Peyer's patch (tissue), 4 donors: ENCODE measurements at regions not wholly inside any gene's neighbourhood (a gene's known extent, or its start where the extent isn't known, plus 50 kb on each side); places are given as distances from the start of the nearest gene placed in this dataset.
"Not testable (repeated sequence)": the region's sequence is repeated elsewhere in the genome, so short reads cannot be mapped to it uniquely, and the experiment has no call there.

Experiments
- DNase-seq, 3 donors: peaks; one replicate each; pipeline ENCODE4 v3.0.0-alpha.2; 2017 to 2019
- H3K27ac ChIP-seq, 4 donors: fragments of 200-600 bp; sonication (generic); one replicate each; pipeline ENCODE4 v1.5.1; 2016 to 2019
- H3K27me3 ChIP-seq, 2 donors: fragments of 200-600 bp; sonication (generic); one replicate each; pipeline ENCODE4 v1.5.1; 2019
- H3K36me3 ChIP-seq, 3 donors: fragments of 200-600 bp; sonication (generic); one replicate each; pipeline ENCODE4 v1.5.1; 2016 to 2019
- H3K4me1 ChIP-seq, 4 donors: fragments of 200-600 bp; sonication (generic); one replicate each; pipeline ENCODE4 v1.5.1; 2016 to 2019
- H3K4me3 ChIP-seq, 4 donors: fragments of 200-600 bp; sonication (generic); 1 replicate in 3 of 4; 2 replicates in 1 of 4; pipeline ENCODE4 v1.5.1; 2016 to 2019; ENCODE audit warnings: mild to moderate bottlenecking in 1 of 4
- H3K9me3 ChIP-seq, 4 donors: fragments of 200-600 bp; sonication (generic); one replicate each; pipeline ENCODE4 v1.5.1; 2016 to 2019; ENCODE audit warnings: mild to moderate bottlenecking in 1 of 4
- CTCF ChIP-seq, 6 experiments: fragments of 450-650 bp in 4 of 6; fragments of 200-600 bp in 2 of 6; sonication (generic) in 1 of 6; IDR thresholded peaks; one replicate each; pipeline ENCODE4 v1.5.1; 2017 to 2019; ENCODE audit warnings: antibody characterized with exemption in 6 of 6, mild to moderate bottlenecking in 3 of 6, moderate library complexity in 1 of 6
- POLR2A ChIP-seq, 2 donors: fragments of 450-650 bp; IDR thresholded peaks; one replicate each; pipeline ENCODE4 v1.5.1; 2017; ENCODE audit warnings: antibody characterized with exemption in 2 of 2, mild to moderate bottlenecking in 2 of 2, moderate library complexity in 2 of 2

GRCh38 chr12:87428701-87429277, 600.4 kb downstream of the C12orf50 start:
- Histone ChIP-seq H3K4me1 (no peaks in the 10 kb centered on the region), H3K4me3 (no peak overlapping the region), H3K27ac (no peak overlapping the region), H3K27me3 (no peaks in the 10 kb centered on the region), H3K36me3 (no peaks in the 10 kb centered on the region), H3K9me3 (peaks cover 0 to 6% (median 0%) of the 10 kb centered on the region in 4 donors)
- no peak for DNase-seq
- TF ChIP-seq CTCF (IDR thresholded peaks at IDR 0.05) (no peak), POLR2A (IDR thresholded peaks at IDR 0.05) (no peak)

- DNase-seq, result no peak
- no peaks in the 10 kb centered on the region for H3K27me3 ChIP-seq
- H3K9me3 ChIP-seq, result peaks cover 0 to 6% (median 0%) of the 10 kb centered on the region in 4 donors
- TF ChIP-seq CTCF (IDR thresholded peaks at IDR 0.05), result no peak
- no peak for TF ChIP-seq POLR2A (IDR thresholded peaks at IDR 0.05)
- no peak overlapping the region for H3K27ac ChIP-seq
- H3K36me3 ChIP-seq, result no peaks in the 10 kb centered on the region
- H3K4me1 ChIP-seq, result no peaks in the 10 kb centered on the region
- H3K4me3 ChIP-seq, result no peak overlapping the region
These were observed 601.4 kb downstream of the C12orf50 start for GRCh38 chr12:87427770-87428169.

GRCh38 chr12:87425942-87426554, 603.2 kb downstream of the C12orf50 start:
- Histone ChIP-seq H3K4me1 (no peaks in the 10 kb centered on the region), H3K4me3 (no peak overlapping the region), H3K9me3 (peaks cover 0 to 6% (median 0%) of the 10 kb centered on the region in 4 donors), H3K27ac (no peak overlapping the region), H3K36me3 (no peaks in the 10 kb centered on the region), H3K27me3 (no peaks in the 10 kb centered on the region)
- DNase-seq, result no peak
- TF ChIP-seq POLR2A (IDR thresholded peaks at IDR 0.05) (no peak), CTCF (IDR thresholded peaks at IDR 0.05) (no peak)

- not testable (repeated sequence) for H3K27me3 ChIP-seq, H3K4me1 ChIP-seq, H3K9me3 ChIP-seq, H3K36me3 ChIP-seq, DNase-seq, H3K4me3 ChIP-seq, H3K27ac ChIP-seq
These were observed 608.0 kb downstream of the C12orf50 start for GRCh38 chr12:87421233-87421632.

- no peak for DNase-seq
- H3K4me3 ChIP-seq, result no peak overlapping the region
- TF ChIP-seq CTCF (IDR thresholded peaks at IDR 0.05) (no peak), POLR2A (IDR thresholded peaks at IDR 0.05) (no peak)
- no peaks in the 10 kb centered on the region for H3K9me3 ChIP-seq
- H3K36me3 ChIP-seq, result no peaks in the 10 kb centered on the region
- no peaks in the 10 kb centered on the region for H3K4me1 ChIP-seq
- H3K27me3 ChIP-seq, result no peaks in the 10 kb centered on the region
- no peak overlapping the region for H3K27ac ChIP-seq
These were observed 615.4 kb downstream of the C12orf50 start for GRCh38 chr12:87413784-87414183.

- no peaks in the 10 kb centered on the region for H3K27me3 ChIP-seq
- H3K27ac ChIP-seq, result no peak overlapping the region
- TF ChIP-seq CTCF (IDR thresholded peaks at IDR 0.05) (no peak), POLR2A (IDR thresholded peaks at IDR 0.05) (no peak)
- H3K4me3 ChIP-seq, result no peak overlapping the region
- DNase-seq, result no peak
- no peaks in the 10 kb centered on the region for H3K4me1 ChIP-seq
- H3K36me3 ChIP-seq, result no peaks in the 10 kb centered on the region
- H3K9me3 ChIP-seq, result no peaks in the 10 kb centered on the region
These were observed 622.3 kb downstream of the C12orf50 start for GRCh38 chr12:87406926-87407325.
